Small intestine (tissue), 7 donors: ENCODE measurements at regions not wholly inside any gene's neighbourhood (a gene's known extent, or its start where the extent isn't known, plus 50 kb on each side); places are given as distances from the start of the nearest gene placed in this dataset.
"Not testable (repeated sequence)": the region's sequence is repeated elsewhere in the genome, so short reads cannot be mapped to it uniquely, and the experiment has no call there.

ENCODE experiments used
- DNase-seq, 2 donors: peaks; one replicate each; pipeline versions ENCODE4 v3.0.0 to v3.0.0-alpha.2; 2013
- FAIRE-seq: peaks from 2 replicates; lab custom pipeline; 2012; peaks lifted over from hg19 to GRCh38; lab: Jason Lieb, UNC
- H3K27ac ChIP-seq, 3 donors: one replicate each; pipeline ENCODE4 v1.5.1; 2013; ENCODE audit warnings: low read length in 2 of 3, mild to moderate bottlenecking in 2 of 3, control low read depth in 1 of 3, inconsistent platforms in 1 of 3, low read depth in 1 of 3, moderate library complexity in 1 of 3
- H3K27me3 ChIP-seq, 3 donors: one replicate each; pipeline ENCODE4 v1.6.1; 2013; ENCODE audit warnings: low read length in 3 of 3, inconsistent platforms in 1 of 3; ENCODE audit not compliant: control insufficient read depth in 3 of 3, insufficient read depth in 3 of 3
- H3K36me3 ChIP-seq, 3 donors: one replicate each; pipeline ENCODE4 v1.6.1; 2013; ENCODE audit warnings: low read length in 3 of 3, inconsistent platforms in 1 of 3, low read depth in 1 of 3, mild to moderate bottlenecking in 1 of 3, moderate library complexity in 1 of 3; ENCODE audit not compliant: control insufficient read depth in 3 of 3, insufficient read depth in 2 of 3
- H3K4me1 ChIP-seq, 3 donors: one replicate each; pipeline ENCODE4 v1.6.1; 2013; ENCODE audit warnings: low read length in 2 of 3, inconsistent platforms in 1 of 3, low read depth in 1 of 3, mild to moderate bottlenecking in 1 of 3, moderate library complexity in 1 of 3; ENCODE audit not compliant: control insufficient read depth in 3 of 3, insufficient read depth in 2 of 3
- H3K4me3 ChIP-seq, 3 donors: one replicate each; pipeline ENCODE4 v1.5.1; 2013; ENCODE audit warnings: low read length in 3 of 3, control low read depth in 1 of 3, inconsistent platforms in 1 of 3, low read depth in 1 of 3, mild to moderate bottlenecking in 1 of 3, moderate library complexity in 1 of 3
- H3K9me3 ChIP-seq, 2 donors: one replicate each; pipeline ENCODE4 v1.6.1; 2013; ENCODE audit warnings: low read depth in 1 of 2, low read length in 1 of 2; ENCODE audit not compliant: control insufficient read depth in 2 of 2, insufficient read depth in 1 of 2
- WGBS, 3 donors: extraction: QIAGEN DNeasy Blood & Tissue Kit; methylation state at CpG; one replicate each; pipeline ENCODE4 v1.1.7; 2013; 5-methylcytosine and 5-hydroxymethylcytosine counted together
- donor health status: healthy with polysubstance abuse.
- donor health status: control.
- donor health status: control.
- donor health status: Bipolar disorder and iron deficiency.
- donor health status: healthy.

GRCh38 chr7:113751547-113751946, 167.3 kb downstream of the PPP1R3A start:
- FAIRE-seq (no peak), DNase-seq (no peak)
- Histone ChIP-seq H3K36me3 (no peaks in the 10 kb centered on the region), H3K27me3 (no peaks in the 10 kb centered on the region), H3K27ac (no peak overlapping the region), H3K9me3 (no peaks in the 10 kb centered on the region), H3K4me1 (no peaks in the 10 kb centered on the region), H3K4me3 (no peak overlapping the region)
- WGBS, 3 donors, result 73 to 82% (median 78%) methylated on average over 1 of the region's 1 CpG

- not testable (repeated sequence) for H3K27me3 ChIP-seq, H3K27ac ChIP-seq, FAIRE-seq, H3K36me3 ChIP-seq, DNase-seq, H3K4me1 ChIP-seq, H3K4me3 ChIP-seq, H3K9me3 ChIP-seq
- WGBS, 3 donors, result 82 to 89% (median 84%) methylated on average over 4 to 5 of the region's 5 CpGs
Measured at GRCh38 chr7:113748385-113748784, 170.4 kb downstream of the PPP1R3A start.

GRCh38 chr7:113742946-113743431, 175.8 kb downstream of the PPP1R3A start:
- DNase-seq, H3K4me1 ChIP-seq: not testable (repeated sequence)

GRCh38 chr7:113742377-113742776, 176.4 kb downstream of the PPP1R3A start:
- WGBS, 3 donors, result 83 to 94% (median 92%) methylated on average over 2 of the region's 2 CpGs
- Histone ChIP-seq H3K27ac (no peak overlapping the region), H3K36me3 (no peaks in the 10 kb centered on the region), H3K4me3 (no peak overlapping the region), H3K27me3 (no peaks in the 10 kb centered on the region), H3K9me3 (no peaks in the 10 kb centered on the region), H3K4me1 (no peaks in the 10 kb centered on the region)
- FAIRE-seq (no peak), DNase-seq (no peak)

More at GRCh38 chr7:113742946-113743431, 175.8 kb downstream of the PPP1R3A start:
- FAIRE-seq, H3K36me3 ChIP-seq, H3K9me3 ChIP-seq, H3K27ac ChIP-seq, H3K27me3 ChIP-seq, H3K4me3 ChIP-seq: not testable (repeated sequence)
- 93 to 95% (median 94%) methylated on average over 32 to 33 of the region's 34 CpGs for WGBS, 3 donors

- DNase-seq, result no peak
- 69 to 86% (median 70%) methylated on average over 3 of the region's 3 CpGs for WGBS, 3 donors
- Histone ChIP-seq H3K9me3 (no peaks in the 10 kb centered on the region), H3K4me1 (no peaks in the 10 kb centered on the region), H3K36me3 (no peaks in the 10 kb centered on the region), H3K27me3 (no peaks in the 10 kb centered on the region), H3K4me3 (no peak overlapping the region), H3K27ac (no peak overlapping the region)
- no peak for FAIRE-seq
Measured at GRCh38 chr7:113731571-113731970, 187.2 kb downstream of the PPP1R3A start.

- FAIRE-seq, result no peak
- WGBS, 3 donors, result 8 to 35% (median 9%) methylated on average over 1 of the region's 1 CpG
- Histone ChIP-seq H3K27ac (no peak overlapping the region), H3K4me3 (no peak overlapping the region), H3K27me3 (no peaks in the 10 kb centered on the region), H3K36me3 (no peaks in the 10 kb centered on the region), H3K4me1 (no peaks in the 10 kb centered on the region), H3K9me3 (no peaks in the 10 kb centered on the region)
- DNase-seq, result no peak
Measured at GRCh38 chr7:113730309-113730955, 188.4 kb downstream of the PPP1R3A start.

GRCh38 chr7:113727486-113727885, 191.3 kb downstream of the PPP1R3A start:
- DNase-seq (no peak), FAIRE-seq (no peak)
- H3K36me3 ChIP-seq, result no peaks in the 10 kb centered on the region
- H3K9me3 ChIP-seq, result no peaks in the 10 kb centered on the region
- H3K4me3 ChIP-seq, result no peak overlapping the region
- no peaks in the 10 kb centered on the region for H3K27me3 ChIP-seq
- no peaks in the 10 kb centered on the region for H3K4me1 ChIP-seq
- no peak overlapping the region for H3K27ac ChIP-seq
- WGBS, 3 donors, result 79 to 85% (median 83%) methylated on average over 3 of the region's 3 CpGs

GRCh38 chr7:113722006-113722405, 196.8 kb downstream of the PPP1R3A start:
- Histone ChIP-seq H3K27ac (no peak overlapping the region), H3K27me3 (no peaks in the 10 kb centered on the region), H3K4me3 (no peak overlapping the region), H3K9me3 (no peaks in the 10 kb centered on the region), H3K4me1 (no peaks in the 10 kb centered on the region), H3K36me3 (no peaks in the 10 kb centered on the region)
- no peak for DNase-seq
- FAIRE-seq, result no peak
- WGBS, 3 donors, result 40 to 83% (median 62%) methylated on average over 2 of the region's 2 CpGs

- DNase-seq (no peak), FAIRE-seq (no peak)
- H3K4me3 ChIP-seq, result no peak overlapping the region
- no peaks in the 10 kb centered on the region for H3K9me3 ChIP-seq
- 70 to 77% (median 73%) methylated on average over 1 of the region's 1 CpG for WGBS, 3 donors
- no peaks in the 10 kb centered on the region for H3K4me1 ChIP-seq
- no peaks in the 10 kb centered on the region for H3K36me3 ChIP-seq
- no peaks in the 10 kb centered on the region for H3K27me3 ChIP-seq
- H3K27ac ChIP-seq, result no peak overlapping the region
Measured at GRCh38 chr7:113717739-113718138, 201.1 kb downstream of the PPP1R3A start.
